ENCODE measurements at regions not wholly inside any gene's neighbourhood (a gene's known extent, or its start where the extent isn't known, plus 50 kb on each side); places are given as distances from the start of the nearest gene placed in this dataset.

DNA sequence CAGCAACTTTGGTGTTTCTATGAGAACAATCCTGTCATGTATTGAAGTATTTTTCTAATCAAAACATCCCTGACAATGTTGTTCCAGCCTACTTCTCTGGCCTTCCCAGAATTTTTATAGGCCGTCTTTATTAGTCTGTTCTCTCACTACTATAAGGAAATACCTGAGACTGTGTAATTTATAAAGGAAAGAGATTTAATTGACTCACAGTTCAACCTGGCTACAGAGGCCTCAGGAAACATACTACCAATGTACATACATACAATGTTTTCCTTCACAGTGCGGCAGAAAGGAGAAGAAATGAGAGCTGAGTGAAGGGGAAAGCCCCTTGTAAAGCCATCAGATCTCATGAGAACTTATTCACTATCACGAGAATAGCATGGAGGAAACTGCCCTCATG lies 484.7 kb upstream of the PODXL start:
- DNase-seq (ENCODE audit: low spot score in 2 of 2) (no peak), ATAC-seq (no peak)
- Mint-ChIP-seq H3K9me3 (no peaks in the 10 kb centered on the region), H3K36me3 (no peaks in the 10 kb centered on the region), H3K27ac (no peak overlapping the region)

DNA sequence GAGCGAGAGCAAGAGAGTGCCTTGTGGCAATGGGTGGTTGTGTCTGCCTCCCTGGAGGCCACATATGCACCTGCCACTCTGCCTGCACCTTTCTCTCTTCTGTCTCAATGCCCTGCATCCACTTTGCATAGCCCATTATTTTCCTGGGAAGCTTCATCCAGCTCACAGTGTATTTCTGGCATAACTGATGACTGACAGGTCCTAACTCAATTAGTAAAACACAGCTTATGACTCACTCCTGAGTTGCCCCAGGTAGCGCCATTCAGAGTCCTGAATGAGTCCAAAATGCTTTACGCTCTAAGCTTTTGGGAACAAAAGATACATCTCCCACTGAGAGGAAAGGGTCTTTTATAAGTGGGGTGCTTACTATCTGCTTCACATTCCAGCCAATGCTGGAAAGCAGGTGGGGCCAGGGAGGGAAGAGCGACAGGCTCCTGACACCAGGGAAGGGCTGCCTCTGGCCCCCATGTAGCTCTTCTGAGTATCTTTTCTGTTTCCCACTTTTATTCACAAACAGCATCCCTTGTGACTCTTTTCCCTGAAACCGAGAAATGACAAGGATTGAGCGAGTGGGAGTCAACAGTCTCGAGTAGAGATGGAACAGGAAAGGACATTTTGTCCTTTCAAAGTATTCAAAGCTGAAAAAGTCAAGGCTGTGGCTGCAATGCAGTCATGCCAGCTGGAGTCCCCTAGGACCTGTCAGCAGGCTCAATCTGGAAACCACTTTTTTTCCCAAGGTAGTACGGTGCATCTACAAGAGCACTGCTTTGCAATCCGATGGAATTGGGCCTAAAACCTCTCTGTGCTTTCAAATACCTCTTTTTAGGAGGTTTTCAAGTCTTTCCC lies 479.3 kb upstream of the PODXL start:
- Mint-ChIP-seq H3K36me3 (no peaks in the 10 kb centered on the region), H3K9me3 (no peaks in the 10 kb centered on the region)
- ATAC-seq, result no peak

DNA sequence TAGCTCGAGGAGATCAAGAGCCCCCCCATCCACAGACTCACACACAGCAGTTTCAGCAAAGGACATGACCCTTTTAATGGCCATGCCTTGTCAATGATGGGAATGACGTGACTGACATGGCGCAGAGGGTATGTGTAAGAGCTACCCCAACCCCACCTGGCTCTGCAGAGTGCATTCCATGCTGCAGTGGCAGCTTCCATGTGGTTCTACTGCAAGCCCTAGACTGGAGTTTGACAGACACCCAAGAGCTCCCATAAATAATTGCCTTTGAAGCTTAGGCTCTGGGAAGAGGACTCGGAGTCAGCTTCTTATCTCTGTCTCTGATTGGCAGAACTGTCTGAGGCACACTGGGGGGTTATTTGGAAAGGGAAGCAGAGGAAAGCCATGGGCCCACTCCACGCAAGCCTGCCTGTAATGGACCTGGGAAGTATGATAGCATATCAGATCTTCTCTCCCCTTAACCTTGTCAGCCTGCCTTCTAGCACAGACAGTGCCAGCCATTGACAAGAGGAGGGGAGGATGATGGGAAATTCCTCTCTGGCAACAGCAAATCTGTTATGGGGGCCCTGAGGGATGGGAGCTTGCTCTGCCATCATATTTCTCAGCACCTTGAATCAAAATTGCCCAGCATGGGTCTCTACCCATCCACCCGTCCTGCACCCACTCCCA lies 478.5 kb upstream of the PODXL start:
- no peak for DNase-seq (ENCODE audit: low spot score in 2 of 2)
- no peak overlapping the region for H3K27ac Mint-ChIP-seq
- ATAC-seq, result no peak
- no peaks in the 10 kb centered on the region for H3K36me3 Mint-ChIP-seq
- no peaks in the 10 kb centered on the region for H3K9me3 Mint-ChIP-seq

More for the DNA sequence above, 479.3 kb upstream of the PODXL start:
- H3K27ac Mint-ChIP-seq, result no peak overlapping the region
- DNase-seq (ENCODE audit: low spot score in 2 of 2), result no peak

DNA sequence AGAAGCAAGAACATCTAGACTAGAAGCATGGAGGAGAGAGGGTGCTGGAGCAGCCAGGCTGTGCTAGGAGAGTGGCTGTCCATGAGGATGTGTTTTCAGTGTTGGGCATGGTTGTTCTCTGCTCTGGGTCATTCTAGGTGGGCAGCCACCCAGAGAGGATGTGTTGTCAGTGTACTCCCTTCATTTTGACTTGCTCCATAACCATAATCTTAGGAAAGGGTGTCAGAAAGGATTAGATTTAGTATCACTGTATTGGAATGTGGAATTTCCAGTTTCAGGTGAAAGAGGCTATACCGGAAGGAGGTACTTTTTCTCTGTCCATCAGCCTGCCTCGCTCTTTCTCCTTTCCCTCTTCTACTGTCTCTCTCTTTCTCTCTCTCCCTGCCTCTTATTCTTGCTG lies 474.5 kb upstream of the PODXL start:
- no peaks in the 10 kb centered on the region for H3K36me3 Mint-ChIP-seq

DNA sequence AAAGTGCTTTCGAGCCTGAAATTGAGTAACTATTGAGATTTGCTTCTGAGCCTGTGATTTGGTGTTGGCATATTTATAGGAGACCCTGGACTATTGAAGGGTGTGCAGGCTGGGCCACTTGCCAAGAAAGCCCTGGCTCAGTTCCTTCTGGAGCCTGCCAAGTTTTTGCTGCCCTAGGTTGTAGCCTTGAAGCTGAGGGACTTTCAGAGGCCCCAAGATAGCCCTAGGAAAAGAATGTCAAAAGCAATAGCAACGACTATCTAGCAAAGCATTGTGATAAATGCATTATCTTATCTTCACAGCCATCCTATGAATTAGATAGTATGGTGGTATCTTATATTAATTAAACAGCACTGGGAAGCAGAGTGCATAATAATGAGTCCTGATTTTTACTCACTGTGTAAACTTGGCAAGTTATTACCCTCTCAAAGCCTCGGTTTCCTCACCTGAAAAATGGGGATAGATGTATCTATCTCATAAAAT lies 473.7 kb upstream of the PODXL start:
- Mint-ChIP-seq H3K9me3 (no peaks in the 10 kb centered on the region), H3K36me3 (no peaks in the 10 kb centered on the region), H3K27ac (no peak overlapping the region)
- ATAC-seq (no peak), DNase-seq (ENCODE audit: low spot score in 2 of 2) (no peak)

More for the DNA sequence above, 474.5 kb upstream of the PODXL start:
- no peak for DNase-seq (ENCODE audit: low spot score in 2 of 2)
- Mint-ChIP-seq H3K9me3 (no peaks in the 10 kb centered on the region), H3K27ac (no peak overlapping the region)
- no peak for ATAC-seq

DNA sequence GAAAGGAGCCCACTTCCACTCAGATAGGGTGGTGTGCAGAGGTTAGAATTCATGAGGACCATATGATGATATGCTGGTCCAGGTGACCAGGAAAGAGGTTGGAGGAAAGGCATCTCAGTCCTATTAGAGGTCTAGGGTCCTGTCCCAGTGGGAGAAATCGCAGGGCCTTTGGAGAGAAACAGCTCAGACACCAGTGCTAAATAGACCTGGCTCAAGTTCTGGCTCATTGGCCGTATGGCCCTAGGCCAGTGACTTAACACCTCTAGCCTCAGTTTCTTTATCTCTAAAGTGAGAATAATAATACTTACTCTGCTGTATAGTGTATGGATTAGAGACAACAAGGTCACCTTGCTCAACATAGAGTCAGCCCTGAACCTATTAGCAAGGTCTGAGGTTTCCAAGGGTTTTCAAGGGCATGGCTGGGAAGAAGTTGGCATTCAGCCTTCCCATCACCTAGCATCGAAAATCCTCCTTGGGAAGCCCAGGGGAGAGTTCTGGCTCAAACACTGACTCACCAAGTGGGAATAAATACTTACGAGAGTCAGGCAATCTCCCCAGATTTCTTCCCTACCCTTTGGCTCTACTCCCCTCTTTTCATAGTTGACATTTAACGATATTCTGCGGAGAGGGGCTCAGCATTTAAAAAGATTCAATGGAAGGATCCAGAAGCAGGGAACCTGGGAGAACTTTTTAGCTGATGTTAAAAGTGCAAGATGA lies 473.1 kb upstream of the PODXL start:
- ATAC-seq (no peak), DNase-seq (ENCODE audit: low spot score in 2 of 2) (no peak)

DNA sequence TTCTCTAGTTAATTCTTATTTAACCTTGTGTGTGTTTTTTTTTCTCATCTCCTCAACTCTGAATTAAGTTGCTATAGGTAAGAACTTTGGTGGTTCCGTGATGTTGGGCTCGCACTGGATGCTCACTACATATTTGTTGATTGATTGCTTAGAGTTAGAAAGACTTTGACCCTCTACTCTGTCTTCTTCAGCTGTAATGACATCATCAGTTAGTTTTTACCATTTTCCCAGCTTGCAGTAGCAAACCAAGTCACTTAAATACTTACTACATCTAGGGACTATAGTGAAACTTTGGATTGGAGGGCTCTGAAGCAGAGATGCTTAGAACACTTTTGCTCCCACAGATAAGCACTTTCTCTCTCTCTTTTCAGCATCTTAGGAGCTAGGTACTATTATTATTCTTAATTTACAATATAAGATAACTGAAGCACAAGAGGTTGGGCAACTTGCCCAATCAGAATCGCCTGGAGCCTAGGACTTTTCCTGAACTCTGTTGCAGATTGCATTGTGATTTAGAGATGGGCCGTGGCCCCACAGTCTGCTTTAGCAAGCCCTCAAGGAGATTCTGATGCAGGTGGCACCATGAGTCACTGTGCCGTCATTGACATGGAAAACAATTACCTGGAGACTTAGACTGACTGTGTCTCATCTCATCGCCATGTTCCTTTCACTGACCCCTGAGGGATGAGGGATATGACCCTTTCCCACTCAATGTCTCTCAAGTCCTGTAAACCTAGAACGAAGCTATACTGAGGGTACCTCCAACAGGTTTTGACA lies 471.9 kb upstream of the PODXL start:
- Mint-ChIP-seq H3K9me3 (no peaks in the 10 kb centered on the region), H3K27ac (no peak overlapping the region), H3K36me3 (no peaks in the 10 kb centered on the region)
- ATAC-seq (no peak), DNase-seq (ENCODE audit: low spot score in 2 of 2) (no peak)

More for the DNA sequence above, 473.1 kb upstream of the PODXL start:
- H3K36me3 Mint-ChIP-seq, result no peaks in the 10 kb centered on the region
- H3K9me3 Mint-ChIP-seq, result no peaks in the 10 kb centered on the region
- no peak overlapping the region for H3K27ac Mint-ChIP-seq

DNA sequence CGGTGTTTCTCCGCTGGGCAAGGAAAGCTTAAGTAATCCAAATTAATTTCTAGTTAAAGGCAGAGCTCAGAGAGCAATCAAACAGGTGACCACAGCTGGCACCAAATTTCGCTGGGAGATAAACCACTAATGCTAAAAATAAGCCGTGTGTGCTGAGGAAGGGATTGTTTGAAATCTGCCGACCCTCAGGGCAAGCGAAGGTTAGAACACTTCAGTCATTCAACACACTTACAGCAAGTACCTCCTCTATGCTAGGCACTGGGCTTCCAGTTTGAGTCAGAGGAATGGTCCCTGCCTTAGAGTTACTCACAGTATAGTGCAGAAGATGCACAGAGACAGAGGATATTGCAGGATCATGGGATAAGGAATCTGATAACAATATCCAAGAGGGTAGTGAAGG lies 467.9 kb upstream of the PODXL start:
- Mint-ChIP-seq H3K9me3 (no peaks in the 10 kb centered on the region), H3K27ac (no peak overlapping the region), H3K36me3 (no peaks in the 10 kb centered on the region)
- no peak for ATAC-seq
- no peak for DNase-seq (ENCODE audit: low spot score in 2 of 2)

DNA sequence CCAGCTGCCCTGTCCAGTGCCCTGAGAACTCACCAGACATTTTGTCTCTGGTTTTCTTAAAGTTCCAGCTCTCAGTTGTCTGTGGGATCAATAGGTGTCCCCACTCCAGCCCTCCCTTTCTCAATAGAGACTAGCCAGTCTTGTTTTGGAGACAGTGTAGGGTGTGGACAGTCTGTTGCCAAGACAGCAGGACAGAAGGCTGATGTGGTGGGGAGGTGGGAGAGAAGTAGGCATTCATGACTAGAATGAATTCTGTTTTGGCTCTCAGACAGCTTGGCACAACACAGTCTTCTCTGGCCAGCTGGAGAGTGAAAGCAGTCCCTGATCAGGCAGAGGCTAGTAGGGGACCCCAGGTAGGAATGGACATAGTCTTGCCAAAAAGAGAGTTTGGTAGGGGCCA lies 467.0 kb upstream of the PODXL start:
- DNase-seq (ENCODE audit: low spot score in 2 of 2) (no peak), ATAC-seq (no peak)
- no peaks in the 10 kb centered on the region for H3K9me3 Mint-ChIP-seq
- no peaks in the 10 kb centered on the region for H3K36me3 Mint-ChIP-seq
- H3K27ac Mint-ChIP-seq, result no peak overlapping the region

DNA sequence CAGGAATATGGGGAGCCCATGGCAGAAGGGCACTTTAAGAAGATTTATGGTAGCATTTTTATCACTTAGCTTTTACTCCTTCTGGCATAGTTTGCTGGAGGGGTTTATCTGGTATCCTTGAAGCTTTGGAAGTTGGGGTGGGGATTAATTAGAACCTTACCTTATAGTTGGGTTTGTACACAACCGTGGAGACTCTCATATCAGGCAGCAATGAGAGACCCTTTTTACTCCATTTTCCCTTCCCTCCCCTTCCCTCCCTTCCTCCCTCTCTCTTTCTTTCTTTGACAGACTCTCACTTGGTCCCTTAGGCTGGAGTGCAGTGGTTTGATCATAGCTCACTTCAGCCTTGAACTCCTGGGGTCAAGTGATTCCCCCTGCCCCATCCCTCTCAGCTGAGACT lies 465.8 kb upstream of the PODXL start:
- ATAC-seq, result no peak
- Mint-ChIP-seq H3K9me3 (no peaks in the 10 kb centered on the region), H3K36me3 (no peaks in the 10 kb centered on the region), H3K27ac (no peak overlapping the region)
- no peak for DNase-seq (ENCODE audit: low spot score in 2 of 2)

DNA sequence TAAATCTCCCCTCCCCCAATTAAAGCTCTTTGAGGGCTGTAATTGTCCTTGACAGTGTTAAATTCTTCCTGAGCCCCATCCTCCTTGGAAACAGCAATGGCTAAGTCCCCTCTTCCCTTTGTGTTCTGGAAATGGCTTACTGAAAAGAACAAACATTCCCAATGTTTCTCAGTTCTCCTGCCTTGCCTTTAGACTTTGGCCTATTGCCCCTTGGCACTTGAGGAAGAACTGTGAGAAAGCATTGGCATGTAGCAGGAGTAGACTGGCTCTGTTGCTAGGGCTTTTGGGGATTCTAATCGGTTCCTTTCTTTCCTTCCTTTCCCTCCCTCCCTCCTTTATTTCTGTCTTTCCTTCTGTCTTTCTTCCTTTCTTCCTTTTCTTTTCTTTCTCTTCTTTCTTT lies 463.3 kb upstream of the PODXL start:
- ATAC-seq (no peak), DNase-seq (ENCODE audit: low spot score in 2 of 2) (no peak)
- Mint-ChIP-seq H3K27ac (no peak overlapping the region), H3K36me3 (no peaks in the 10 kb centered on the region), H3K9me3 (peaks cover 0 to 4% of the 10 kb centered on the region in 2 donors)

DNA sequence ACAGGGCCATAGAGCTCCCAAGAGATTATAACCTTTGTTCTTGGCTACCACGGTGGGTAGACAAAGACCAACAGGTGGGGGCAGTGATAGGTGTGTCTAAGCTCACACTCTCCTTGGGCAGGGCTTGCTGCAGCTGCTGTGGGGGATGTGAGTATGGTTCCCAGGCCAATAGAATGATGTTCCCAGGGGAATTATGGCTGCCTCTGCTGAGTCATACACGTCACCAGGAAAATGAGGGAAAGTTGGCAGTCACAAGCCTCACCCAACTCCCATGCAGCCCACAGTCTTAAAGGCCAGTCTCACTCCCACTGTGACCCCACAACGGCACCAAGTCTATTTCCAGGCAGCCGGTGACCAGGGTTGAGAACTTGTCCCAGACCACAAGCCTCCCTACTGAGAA lies 453.4 kb upstream of the PODXL start:
- DNase-seq (ENCODE audit: low spot score in 2 of 2) (no peak), ATAC-seq (no peak)
- Mint-ChIP-seq H3K36me3 (peaks cover 5 to 13% of the 10 kb centered on the region in 2 donors), H3K9me3 (peaks cover 10 to 18% of the 10 kb centered on the region in 2 donors), H3K27ac (no peak overlapping the region)

DNA sequence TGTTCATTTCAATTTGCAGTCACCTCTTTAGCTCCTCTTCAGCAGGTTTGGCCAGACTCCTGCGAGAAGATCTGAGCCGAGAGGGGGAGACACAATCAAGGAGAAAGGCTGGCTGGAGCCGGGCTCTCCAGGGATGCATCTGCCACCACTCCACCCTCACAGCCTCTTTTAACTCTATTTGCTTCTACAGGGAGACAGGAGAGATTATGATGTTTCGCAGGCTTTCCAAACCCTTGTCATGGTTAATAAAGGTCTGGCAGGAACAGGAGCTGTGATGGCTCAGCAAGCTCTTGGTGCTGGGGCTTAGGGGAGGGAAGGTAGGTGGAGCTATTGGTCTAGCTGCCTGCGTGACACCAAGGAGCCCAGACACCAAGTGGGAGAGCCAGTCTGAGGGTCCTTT lies 448.1 kb upstream of the PODXL start:
- no peak overlapping the region for H3K27ac Mint-ChIP-seq
- H3K36me3 Mint-ChIP-seq, result peaks cover 5 to 8% of the 10 kb centered on the region in 2 donors
- no peak for ATAC-seq
- DNase-seq (ENCODE audit: low spot score in 2 of 2), result no peak
- peaks cover 7 to 10% of the 10 kb centered on the region in 2 donors for H3K9me3 Mint-ChIP-seq

DNA sequence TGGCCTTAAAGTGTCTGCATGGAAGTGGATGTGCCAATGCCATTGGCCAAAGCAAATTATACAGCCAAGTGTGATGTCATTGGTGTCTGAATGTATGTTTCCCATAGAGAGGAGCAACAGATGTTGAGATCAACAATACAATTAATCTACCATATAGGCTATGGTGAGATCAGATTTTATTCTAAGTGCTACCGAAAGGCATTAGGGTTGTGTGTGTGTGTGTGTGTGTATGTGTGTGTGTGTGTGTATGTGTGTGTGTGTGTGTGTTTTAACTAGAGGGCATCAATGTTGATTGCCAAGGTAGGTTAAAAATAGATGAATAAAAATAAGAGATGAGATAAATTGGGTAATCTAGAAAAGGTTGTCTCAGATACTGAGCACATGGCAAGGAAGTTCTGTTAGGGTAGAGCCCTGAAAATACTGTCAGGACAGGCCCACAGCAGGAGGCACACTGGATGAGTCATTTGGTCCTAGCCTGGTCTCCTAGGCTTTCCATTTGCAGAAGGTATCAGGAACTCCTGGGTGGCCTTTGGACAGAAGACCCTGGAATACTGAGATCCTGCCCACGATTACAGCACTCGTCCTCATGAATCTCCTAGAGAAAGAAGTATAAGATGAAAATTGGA lies 446.0 kb upstream of the PODXL start:
- no peak for ATAC-seq
- no peaks in the 10 kb centered on the region for H3K9me3 Mint-ChIP-seq
- no peak for DNase-seq (ENCODE audit: low spot score in 2 of 2)
- H3K27ac Mint-ChIP-seq, result no peak overlapping the region
- H3K36me3 Mint-ChIP-seq, result no peaks in the 10 kb centered on the region

DNA sequence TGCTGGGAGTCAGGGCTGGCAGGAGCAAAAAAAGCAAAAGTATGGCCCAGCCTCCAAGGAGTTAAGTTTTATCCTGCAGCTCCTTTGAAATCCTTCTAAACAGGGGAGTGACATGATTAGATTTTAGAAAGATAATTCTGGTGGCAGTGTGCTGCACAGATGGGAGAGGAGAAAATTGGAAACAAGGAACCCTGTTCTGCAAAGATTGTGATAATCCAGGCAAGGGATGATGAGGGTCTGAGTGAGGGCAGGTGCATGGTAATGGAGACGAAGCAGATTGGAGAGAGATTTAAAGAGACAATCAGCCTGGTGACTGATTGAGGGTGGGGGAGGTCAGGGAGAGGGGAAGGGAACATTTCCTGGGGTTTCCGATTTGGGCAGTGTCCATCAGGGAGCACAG lies 444.7 kb upstream of the PODXL start:
- H3K27ac Mint-ChIP-seq, result no peak overlapping the region
- no peaks in the 10 kb centered on the region for H3K36me3 Mint-ChIP-seq
- no peaks in the 10 kb centered on the region for H3K9me3 Mint-ChIP-seq
- no peak for ATAC-seq
- DNase-seq (ENCODE audit: low spot score in 2 of 2), result no peak

DNA sequence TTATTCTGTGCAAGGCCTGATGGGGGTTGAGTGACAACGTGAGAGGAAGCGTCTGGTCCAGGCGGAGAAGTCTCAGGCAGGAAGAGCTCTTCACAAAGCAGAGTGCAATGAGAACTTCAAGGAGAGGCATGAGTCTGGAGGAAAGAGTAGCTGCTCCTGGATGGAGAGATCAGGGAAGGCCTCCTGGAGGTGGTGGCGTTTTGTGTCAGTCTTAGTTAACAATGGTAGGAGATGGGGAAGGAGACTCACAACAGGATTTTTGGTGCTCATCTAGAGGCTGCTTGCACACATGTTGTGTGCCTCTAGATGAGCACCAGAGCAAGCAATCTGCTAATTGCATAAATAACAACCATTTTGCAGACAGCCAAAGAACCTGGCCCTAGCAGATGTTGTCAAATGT lies 442.8 kb upstream of the PODXL start:
- H3K9me3 Mint-ChIP-seq, result no peaks in the 10 kb centered on the region
- no peak for DNase-seq (ENCODE audit: low spot score in 2 of 2)
- no peaks in the 10 kb centered on the region for H3K36me3 Mint-ChIP-seq
- H3K27ac Mint-ChIP-seq, result no peak overlapping the region
- ATAC-seq, result no peak

Data from activated naive CD4-positive, alpha-beta T cell treated with anti-CD3 and anti-CD28 coated beads, Interleukin-2, amount 50 U/mL, for 72 hours (primary cell).